ENCODE measurements at regions not wholly inside any gene's neighbourhood (a gene's known extent, or its start where the extent isn't known, plus 50 kb on each side); places are given as distances from the start of the nearest gene placed in this dataset.
"Not testable (repeated sequence)": the region's sequence is repeated elsewhere in the genome, so short reads cannot be mapped to it uniquely, and the experiment has no call there.

GRCh38 chr4:1548827-1549637 lies 135.1 kb downstream of the FAM53A start:
- TF ChIP-seq POLR2A (IDR thresholded peaks at IDR 0.05), result not testable (repeated sequence)
- TF ChIP-seq, protein P1, sequence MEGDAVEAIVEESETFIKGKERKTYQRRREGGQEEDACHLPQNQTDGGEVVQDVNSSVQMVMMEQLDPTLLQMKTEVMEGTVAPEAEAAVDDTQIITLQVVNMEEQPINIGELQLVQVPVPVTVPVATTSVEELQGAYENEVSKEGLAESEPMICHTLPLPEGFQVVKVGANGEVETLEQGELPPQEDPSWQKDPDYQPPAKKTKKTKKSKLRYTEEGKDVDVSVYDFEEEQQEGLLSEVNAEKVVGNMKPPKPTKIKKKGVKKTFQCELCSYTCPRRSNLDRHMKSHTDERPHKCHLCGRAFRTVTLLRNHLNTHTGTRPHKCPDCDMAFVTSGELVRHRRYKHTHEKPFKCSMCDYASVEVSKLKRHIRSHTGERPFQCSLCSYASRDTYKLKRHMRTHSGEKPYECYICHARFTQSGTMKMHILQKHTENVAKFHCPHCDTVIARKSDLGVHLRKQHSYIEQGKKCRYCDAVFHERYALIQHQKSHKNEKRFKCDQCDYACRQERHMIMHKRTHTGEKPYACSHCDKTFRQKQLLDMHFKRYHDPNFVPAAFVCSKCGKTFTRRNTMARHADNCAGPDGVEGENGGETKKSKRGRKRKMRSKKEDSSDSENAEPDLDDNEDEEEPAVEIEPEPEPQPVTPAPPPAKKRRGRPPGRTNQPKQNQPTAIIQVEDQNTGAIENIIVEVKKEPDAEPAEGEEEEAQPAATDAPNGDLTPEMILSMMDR (IDR thresholded peaks at IDR 0.05), result peak; percentile 49 to 94 (median 86)
